ENCODE measurements at regions not wholly inside any gene's neighbourhood (a gene's known extent, or its start where the extent isn't known, plus 50 kb on each side); places are given as distances from the start of the nearest gene placed in this dataset.
"Not testable (repeated sequence)": the region's sequence is repeated elsewhere in the genome, so short reads cannot be mapped to it uniquely, and the experiment has no call there.

DNA sequence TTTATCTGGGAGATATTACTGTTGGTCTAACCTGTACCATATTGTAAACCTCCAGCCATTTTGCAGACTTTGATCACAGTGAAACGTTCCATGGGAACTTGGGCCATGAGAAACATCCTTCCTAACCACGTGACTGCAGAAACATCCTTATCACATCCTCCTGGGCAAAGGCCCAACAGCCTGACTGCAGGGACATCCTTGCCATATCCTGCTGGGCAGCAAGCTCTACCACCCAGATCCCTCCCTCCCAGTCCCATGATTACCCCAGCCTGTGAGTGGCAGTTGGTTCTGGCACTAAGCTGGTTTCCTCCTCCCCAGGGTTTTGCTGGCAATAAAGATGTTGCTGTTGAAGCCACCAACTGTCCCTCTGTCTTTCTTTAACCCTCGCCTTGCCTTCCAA is 201.2 kb downstream of the POTEC start:
- DNase-seq (ENCODE audit: low read depth in 2 of 3, low spot score in 1 of 3) = not testable (repeated sequence)

DNA sequence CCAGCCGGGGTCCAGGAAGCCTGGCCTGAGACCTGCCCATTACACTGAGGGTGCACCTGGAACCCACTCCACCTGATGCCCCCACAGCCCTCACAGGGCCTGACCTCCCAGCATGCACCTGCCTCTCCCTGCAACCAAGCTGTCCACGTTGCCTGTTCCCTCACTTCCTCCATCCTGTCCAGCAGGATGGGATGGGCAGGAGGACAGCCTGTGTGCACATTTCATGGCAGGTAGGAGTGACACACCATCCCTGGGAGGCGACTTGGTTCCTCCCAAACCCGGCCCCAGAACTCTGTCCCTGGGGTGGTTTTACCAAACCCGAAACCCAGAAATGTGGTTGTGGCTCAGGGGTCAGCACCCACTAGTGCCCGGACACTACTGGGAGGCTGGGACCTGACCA is 203.8 kb upstream of the ZNF519 start:
- not testable (repeated sequence) for DNase-seq (ENCODE audit: low read depth in 2 of 3, low spot score in 1 of 3)

DNA sequence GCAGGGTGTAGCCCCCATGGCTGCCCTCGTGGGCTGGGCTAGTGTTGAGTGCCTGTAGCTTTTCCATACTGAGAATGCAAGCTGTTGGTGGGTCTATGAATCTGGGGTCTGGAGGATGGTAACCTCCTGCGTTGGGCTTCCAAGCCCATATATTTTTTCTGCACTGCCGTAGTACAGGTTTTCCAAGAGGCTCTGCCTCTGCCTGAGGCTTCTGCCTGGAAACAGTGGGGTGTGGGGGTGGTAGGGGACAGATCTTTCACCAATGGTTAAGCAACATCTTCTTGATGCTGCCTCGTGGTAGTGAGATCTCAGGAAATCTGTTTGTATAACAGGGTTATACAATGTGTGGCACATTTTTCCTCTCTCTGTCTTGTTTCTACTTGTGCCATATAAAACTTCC is 189.0 kb upstream of the ZNF519 start:
- DNase-seq (ENCODE audit: low read depth in 2 of 3, low spot score in 1 of 3) = not testable (repeated sequence)

DNA sequence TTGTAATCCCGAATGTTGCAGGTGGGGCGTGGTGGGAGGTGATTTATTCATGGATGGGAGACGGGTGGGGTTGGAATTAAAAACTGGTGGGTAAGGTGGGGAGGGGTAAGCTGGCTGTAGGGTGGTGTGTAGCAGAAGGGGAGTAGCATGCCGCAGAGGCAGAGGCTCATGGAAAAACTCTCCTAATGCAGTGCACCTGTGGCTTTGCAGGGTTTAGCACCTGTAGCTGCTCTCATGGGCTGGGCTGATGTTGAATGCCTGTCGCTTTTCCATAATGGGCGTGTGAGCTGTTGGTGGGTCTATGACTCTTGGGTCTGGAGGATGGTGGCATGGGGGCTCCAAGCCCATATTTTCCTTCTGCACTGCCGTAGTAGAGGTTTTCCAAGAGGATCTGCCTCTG is 169.0 kb upstream of the ZNF519 start:
- not testable (repeated sequence) for DNase-seq (ENCODE audit: low read depth in 2 of 3, low spot score in 1 of 3)

DNA sequence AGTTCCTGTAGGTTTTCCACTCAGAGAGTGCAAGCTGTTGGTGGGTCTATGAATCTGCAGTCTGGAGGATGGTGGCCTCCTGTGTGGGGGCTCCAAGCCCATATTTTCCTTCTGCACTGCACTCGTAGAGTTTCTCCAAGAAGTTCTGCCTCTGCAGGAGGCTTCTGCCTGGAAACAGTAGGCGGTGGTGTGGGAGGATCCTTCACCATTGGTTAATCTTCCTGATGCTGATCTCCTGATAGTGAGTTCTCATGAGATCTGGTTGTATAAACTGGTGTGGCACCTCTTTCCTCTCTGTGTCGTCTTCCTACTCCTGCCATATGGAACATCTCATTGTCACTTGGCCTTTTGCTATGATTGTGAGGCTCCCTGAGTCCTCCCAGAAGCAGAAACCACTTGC is 162.8 kb upstream of the ZNF519 start:
- DNase-seq (ENCODE audit: low read depth in 2 of 3, low spot score in 1 of 3) = not testable (repeated sequence)

DNA sequence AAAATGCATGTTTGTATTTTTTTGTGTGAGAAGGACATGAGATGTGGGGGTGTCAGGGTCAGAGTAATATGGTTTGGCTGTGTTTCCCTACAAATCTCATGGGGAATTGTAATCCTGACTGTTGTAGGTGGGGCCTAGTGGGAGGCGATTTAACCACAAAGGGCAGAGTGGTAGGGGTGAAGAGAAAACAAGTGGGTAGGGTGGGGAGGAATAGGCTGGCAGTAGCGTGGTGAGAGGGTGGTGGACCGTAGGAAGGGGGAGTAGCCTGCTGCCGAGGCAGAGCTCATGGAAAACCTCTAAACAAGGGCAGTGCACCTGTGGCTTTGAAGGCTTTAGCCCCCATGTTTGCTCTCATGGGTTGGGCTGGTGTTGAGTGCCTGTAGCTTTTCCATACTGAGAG is 152.8 kb upstream of the ZNF519 start:
- no peak for DNase-seq (ENCODE audit: low read depth in 2 of 3, low spot score in 1 of 3)

DNA sequence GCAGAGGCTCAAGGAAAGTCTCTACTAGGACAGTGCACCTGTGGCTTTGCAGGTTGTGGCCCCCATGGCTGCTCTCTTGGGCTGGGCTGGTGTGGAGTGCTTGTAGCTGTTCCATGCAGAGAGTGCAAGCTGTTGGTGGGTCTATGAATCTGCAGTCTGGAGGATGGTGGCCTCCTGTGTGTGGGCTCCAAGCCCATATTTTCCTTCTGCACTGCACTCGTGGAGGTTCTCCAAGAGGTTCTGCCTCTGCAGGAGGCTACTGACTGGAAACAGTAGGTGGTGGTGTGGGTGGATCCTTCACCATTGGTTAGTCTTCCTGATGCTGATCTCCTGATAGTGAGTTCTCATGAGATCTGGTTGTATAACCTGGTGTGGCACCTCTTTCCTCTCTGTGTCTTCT is 143.2 kb upstream of the ZNF519 start:
- DNase-seq (ENCODE audit: low read depth in 2 of 3, low spot score in 1 of 3) = not testable (repeated sequence)

DNA sequence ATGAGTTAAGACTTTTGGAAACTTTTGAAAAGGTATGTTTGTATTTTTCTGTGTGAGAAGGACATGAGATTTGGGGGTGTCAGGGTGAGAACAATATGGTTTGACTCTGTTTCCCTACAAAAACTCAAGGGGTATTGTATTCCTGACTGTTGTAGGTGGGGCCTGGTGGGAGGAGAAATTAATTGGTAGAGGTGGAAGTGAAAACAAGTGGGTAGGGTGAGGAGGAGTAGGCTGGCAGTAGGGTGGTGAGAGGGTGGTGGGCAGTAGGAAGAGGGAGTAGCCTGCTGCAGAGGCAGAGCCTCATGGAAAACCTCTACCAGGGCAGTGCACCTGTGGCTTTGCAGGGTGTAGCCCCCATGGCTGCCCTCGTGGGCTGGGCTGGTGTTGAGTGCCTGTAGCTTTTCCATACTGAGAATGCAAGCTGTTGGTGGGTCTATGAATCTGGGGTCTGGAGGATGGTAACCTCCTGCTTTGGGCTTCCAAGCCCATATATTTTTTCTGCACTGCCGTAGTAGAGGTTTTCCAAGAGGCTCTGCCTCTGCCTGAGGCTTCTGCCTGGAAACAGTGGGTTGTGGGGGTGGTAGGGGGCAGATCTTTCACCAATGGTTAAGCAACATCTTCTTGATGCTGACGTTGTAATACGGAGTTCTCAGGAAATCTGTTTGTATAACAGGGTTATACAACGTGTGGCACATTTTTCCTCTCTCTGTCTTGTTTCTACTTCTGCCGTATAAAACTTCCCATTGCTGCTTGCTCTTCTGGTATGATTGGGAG is 133.6 kb upstream of the ZNF519 start:
- not testable (repeated sequence) for DNase-seq (ENCODE audit: low read depth in 2 of 3, low spot score in 1 of 3)

DNA sequence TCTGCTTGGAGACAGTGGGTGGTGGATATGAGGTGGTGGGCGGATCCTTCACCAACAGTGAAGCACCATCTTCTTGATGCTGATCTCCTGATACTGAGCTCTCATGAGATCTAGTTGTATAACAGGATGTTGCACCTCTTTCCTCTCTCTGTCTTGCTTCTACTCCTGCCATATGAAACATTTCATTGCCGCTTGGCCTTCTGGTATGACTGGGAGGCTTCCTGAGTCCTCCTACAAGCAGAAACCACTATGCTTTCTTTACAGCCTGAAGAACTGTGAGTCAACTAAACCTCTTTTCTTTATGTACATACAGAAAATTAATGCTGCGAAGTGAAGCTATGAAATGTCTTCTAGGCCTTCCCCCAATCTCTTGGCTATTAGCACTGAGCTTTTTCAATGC is 130.6 kb upstream of the ZNF519 start:
- DNase-seq (ENCODE audit: low read depth in 2 of 3, low spot score in 1 of 3) = not testable (repeated sequence)

DNA sequence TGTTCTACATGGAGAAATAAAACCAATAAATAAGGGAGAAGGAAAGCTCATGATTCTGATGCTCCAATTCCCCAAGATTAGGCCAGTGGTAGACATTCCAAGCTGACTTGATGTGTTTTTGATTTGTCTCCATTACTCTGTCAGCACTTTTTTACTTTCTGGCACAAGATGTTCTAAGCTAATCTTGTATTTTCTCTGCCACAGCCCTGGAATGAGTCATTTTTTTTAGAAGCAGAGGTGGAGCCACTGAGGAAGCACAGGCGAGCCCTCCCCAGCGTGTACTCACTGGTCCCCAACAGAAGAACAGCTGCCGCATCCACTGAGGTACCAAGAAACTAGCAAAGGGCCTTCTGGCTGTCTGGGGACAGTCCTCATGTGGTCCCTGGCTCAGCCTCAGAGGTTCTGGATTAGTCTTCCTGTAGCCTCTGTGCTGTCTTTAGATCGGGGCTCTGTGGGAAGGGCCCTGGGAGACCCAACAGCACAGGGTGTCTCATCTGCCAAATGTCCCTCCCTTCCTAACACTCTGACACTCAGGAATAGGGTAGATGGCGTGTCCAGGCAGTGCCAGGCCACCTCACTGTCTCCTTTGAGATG is 117.9 kb upstream of the ZNF519 start:
- not testable (repeated sequence) for DNase-seq (ENCODE audit: low read depth in 2 of 3, low spot score in 1 of 3)

DNA sequence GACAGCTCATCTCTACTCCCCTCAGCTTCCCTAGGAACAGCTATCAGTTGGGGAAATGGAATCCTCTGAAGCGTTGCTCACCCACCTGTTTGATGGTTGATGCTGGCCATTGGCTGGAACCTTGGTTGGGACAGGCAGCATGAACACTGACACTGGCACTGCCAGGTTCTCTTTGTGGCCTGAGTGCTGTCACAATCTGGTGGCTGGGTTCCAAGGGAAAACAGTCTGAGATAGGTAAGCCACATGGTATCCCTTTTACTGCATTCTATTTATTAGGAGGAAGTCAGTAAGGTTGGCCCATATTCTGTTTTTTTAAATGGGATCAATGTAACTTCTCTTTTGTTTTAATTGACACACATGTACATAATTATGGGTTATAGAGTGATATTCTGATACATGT is 107.0 kb upstream of the ZNF519 start:
- DNase-seq (ENCODE audit: low read depth in 2 of 3, low spot score in 1 of 3) = not testable (repeated sequence)

DNA sequence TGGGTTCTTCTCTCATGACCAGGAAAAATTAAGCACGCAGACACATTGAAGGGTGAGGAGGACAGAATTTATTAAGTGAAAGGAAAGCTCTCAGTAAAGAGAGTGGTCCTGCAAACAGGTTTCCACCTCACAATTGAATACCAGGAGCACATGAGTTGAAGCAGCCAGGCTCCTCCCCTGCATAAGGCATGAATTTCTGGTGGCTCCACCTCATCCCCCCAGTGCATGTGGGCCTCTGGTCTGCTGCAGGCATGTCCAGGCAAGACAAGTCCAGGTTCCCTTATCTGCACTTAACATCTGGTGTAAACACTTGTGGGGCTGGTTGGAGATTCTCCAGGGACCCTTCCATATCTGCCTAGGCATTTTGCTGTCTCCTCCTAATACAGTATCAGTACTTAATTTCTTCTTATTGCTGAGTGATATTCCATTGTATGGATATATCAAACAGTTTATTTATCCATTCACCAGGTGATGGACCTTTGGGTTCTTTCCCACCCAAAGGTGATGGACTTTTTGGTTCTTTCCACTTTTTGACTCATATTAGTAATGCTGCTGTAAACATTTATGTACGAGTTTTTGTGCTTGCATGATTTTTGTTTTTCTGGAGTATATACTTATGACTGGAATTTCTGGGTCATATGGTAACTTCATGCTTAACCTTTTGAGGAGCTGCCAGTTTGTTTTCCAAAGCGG is 104.3 kb upstream of the ZNF519 start:
- DNase-seq (ENCODE audit: low read depth in 2 of 3, low spot score in 1 of 3) = not testable (repeated sequence)

DNA sequence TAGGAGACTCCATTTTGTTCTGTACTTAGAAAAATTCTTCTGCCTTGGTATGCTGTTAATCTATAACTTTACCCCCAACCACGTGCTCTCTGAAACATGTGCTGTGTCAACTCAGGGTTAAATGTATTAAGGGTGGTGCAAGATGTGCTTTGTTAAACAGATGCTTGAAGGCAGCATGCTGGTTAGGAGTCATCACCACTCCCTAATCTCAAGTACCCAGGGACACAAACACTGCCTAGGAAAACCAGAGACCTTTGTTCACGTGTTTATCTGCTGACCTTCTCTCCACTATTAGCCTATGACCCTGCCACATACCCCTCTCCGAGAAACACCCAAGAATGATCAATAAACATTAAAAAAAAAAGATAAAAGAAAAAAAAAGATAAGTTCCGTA is 93.0 kb upstream of the ZNF519 start:
- DNase-seq (ENCODE audit: low read depth in 2 of 3, low spot score in 1 of 3) = not testable (repeated sequence)

DNA sequence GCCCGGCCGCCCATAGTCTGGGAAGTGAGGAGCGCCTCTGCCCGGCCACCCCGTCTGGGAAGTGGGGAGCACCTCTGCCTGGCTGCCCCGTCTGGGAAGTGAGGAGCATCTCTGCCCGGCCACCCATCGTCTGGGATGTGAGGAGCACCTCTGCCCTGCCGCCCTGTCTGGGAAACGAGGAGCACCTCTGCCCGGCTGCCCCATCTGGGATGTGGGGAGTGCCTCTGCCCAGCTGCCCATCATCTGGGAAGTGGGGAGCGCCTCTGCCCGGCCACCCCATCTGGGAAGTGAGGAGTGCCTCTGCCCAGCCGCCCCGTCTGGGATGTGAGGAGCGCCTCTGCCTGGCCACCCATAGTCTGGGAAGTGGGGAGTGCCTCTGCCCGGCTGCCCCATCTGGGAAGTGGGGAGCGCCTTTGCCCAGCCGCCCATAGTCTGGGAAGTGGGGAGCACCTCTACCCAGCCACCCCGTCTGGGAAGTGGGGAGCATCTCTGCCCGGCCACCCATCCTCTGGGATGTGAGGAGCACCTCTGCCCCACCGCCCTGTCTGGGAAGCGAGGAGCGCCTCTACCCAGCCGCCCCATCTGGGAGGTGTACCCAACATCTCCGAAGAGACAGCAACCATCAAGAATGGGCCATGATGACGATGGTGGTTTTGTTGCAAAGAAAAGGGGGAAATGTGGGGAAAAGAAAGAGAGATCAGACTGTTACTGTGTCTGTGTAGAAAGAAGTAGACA is 92.5 kb upstream of the ZNF519 start:
- not testable (repeated sequence) for DNase-seq (ENCODE audit: low read depth in 2 of 3, low spot score in 1 of 3)

DNA sequence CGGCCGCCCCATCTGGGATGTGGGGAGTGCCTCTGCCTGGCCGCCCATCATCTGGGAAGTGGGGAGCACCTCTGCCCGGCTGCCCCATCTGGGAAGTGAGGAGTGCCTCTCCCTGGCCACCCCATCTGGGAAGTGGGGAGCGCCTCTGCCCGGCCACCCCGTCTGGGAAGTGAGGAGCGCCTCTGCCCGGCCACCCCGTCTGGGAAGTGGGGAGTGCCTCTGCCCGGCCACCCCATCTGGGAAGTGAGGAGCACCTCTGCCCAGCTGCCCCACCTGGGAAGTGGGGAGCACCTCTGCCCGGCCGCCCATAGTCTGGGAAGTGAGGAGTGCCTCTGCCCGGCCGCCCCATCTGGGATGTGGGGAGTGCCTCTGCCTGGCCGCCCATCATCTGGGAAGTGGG is 91.7 kb upstream of the ZNF519 start:
- DNase-seq (ENCODE audit: low read depth in 2 of 3, low spot score in 1 of 3) = not testable (repeated sequence)

DNA sequence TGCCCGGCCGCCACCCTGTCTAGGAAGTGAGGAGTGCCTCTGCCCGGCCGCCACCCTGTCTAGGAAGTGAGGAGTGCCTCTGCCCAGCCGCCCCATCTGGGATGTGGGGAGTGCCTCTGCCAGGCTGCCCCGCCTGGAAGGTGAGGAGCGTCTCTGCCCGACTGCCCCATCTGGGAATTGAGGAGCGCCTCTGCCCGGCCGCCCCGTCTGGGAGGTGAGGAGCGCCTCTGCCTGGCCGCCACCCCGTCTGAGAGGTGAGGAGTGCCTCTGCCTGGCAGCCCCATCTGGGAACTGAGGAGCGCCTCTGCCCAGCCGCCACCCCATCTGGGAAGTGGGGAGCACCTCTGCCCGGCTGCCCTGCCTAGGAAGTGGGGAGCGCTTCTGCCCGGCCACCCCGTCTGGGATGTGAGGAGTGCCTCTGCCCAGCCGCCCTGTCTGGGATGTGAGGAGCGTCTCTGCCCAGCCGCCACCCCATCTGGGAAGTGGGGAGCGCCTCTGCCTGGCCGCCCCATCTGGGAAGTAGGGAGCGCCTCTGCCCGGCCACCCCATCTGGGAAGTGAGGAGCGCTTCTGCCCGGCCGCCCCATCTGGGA is 91.1 kb upstream of the ZNF519 start:
- DNase-seq (ENCODE audit: low read depth in 2 of 3, low spot score in 1 of 3) = not testable (repeated sequence)

DNA sequence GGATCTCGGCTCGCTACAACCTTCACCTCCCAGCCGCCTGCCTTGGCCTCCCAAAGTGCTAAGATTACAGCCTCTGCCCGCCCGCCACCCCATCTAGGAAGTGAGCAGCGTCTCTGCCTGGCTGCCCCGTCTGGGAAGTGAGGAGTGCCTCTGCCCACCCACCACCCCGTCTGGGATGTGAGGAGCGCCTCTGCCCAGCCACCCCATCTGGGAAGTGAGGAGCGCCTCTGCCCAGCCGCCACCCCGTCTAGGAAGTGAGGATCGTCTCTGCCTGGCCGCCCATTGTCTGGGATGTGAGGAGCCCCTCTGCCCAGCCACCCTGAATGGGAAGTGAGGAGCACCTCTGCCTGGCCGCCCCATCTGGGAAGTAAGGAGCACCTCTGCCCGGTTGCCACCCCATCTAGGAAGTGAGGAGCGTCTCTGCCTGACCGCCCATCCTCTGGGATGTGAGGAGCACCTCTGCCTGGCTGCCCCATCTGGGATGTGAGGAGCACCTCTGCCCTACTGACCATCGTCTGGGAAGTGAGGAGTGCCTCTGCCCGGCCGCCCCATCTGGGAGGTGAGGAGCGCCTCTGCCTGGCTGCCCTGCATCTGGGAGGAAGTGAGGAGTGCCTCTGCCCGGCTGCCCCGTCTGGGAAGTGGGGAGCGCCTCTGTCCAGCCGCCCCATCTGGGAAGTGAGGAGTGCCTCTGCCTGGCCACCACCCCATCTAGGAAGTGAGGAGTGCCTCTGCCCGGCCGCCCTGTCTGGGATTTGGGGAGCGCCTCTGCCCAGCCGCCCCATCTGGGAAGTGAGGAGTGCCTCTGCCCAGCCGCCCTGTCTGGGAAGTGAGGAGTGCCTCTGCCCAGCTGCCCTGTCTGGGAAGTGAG is 90.4 kb upstream of the ZNF519 start:
- not testable (repeated sequence) for DNase-seq (ENCODE audit: low read depth in 2 of 3, low spot score in 1 of 3)

DNA sequence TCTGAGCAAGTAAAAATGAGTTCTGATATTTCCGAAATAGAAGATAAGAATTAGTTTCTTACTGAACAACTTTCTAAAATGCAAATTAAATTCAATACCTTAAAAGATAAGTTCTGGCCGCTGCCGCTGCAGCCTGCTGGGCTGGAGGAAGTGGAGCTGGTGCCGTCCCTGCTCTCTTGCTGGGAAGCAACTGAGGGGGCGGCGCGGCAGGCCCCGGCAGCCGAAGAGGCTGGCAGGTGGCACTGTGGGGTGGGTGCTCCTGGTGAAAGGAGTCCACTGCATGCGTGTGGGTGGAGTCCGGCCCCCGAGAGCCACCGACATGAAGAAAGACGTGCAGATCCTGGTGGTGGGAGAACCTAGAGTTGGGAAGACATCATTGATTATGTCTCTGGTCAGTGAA is 89.5 kb upstream of the ZNF519 start:
- DNase-seq (ENCODE audit: low read depth in 2 of 3, low spot score in 1 of 3) = no peak

DNA sequence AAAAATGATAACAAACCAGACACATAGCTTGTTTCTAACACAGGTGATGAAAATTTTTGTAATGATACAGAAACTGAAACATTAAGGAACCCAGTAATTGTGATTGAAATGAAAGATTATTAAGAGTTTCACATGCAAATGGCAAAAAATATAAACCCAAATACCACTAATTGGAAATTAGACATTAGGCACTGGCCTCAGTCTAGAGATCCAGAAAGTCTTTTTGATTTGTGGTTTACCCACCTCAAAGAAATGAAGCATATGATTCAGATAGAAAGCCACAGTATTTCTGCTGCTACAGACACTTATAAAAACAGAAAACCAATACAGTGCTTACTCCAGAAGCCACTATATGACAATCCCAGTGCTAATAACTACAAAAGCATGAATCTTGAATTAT is 83.7 kb upstream of the ZNF519 start:
- DNase-seq (ENCODE audit: low read depth in 2 of 3, low spot score in 1 of 3) = not testable (repeated sequence)

DNA sequence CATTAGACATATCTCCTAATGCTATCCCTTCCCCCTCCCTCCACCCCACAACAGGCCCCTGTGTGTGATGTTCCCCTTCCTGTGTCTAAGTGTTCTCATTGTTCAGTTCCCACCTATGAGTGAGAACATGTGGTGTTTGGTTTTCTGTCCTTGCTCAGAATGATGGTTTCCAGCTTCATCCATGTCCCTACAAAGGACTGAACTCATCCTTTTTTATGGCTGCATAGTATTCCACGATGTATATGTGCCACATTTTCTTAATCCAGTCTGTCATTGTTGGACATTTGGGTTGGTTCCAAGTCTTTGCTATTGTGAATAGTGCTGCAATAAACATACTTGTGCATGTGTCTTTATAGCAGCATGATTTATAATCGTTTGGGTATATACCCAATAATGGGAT is 71.2 kb upstream of the ZNF519 start:
- not testable (repeated sequence) for DNase-seq (ENCODE audit: low read depth in 2 of 3, low spot score in 1 of 3)

All from stimulated activated CD4-positive, alpha-beta T cell treated with anti-CD3 and anti-CD28 coated beads, Interleukin-12 subunit alpha, Interleukin-12 subunit beta, amount 100 ng/mL, for 48 hours (primary cell).